ENCODE measurements at regions not wholly inside any gene's neighbourhood (a gene's known extent, or its start where the extent isn't known, plus 50 kb on each side); places are given as distances from the start of the nearest gene placed in this dataset.
"Not testable (repeated sequence)": the region's sequence is repeated elsewhere in the genome, so short reads cannot be mapped to it uniquely, and the experiment has no call there.

DNA sequence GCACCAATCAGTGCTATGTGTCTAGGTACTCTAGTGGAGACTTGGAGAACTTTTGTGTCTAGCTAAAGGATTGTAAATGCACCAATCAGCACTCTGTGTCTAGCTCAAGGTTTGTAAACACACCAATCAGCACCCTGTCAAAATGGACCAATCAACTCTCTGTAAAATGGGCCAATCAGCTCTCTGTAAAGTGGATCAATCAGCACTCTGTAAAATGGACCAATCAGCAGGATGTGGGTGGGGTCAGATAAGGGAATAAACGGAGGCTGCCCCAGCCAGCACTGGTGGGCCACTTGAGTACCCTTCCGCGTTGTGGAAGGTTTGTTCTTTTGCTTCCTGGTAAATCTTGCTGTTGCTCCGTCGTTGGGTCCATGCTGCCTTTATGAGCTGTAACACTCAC lies 135.3 kb upstream of the RFC3 start:
- not testable (repeated sequence) for H3K4me1 ChIP-seq (ENCODE audit: control insufficient read depth, low read depth, low read length); H3K9ac ChIP-seq (ENCODE audit: low read length)

DNA sequence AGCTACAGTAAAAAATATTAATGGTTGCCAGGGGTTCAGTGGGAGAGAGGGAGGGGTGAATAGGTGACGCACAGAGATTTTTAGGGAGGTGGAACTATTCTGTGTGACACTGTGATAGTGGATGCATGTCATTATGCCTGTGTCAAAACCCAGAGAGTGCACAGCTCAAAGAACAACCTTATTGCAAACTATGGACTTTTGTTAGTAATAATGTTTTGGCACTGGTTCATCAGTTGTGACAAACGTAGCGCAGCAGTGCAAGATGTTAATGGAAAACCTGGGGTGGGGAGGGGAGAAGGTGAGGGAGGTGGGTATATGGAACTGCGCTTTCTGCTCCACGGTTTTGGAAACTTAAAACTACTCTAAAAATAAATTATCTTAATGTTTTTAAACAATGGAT lies 134.6 kb upstream of the RFC3 start:
- H3K9me3 ChIP-seq (ENCODE audit: control insufficient read depth, low read depth, low read length), result peaks cover 3% of the 10 kb centered on the region

More for the DNA sequence above, 135.3 kb upstream of the RFC3 start:
- not testable (repeated sequence) for H3K36me3 ChIP-seq (ENCODE audit: control insufficient read depth, low read depth, low read length); H3K9me3 ChIP-seq (ENCODE audit: control insufficient read depth, low read depth, low read length); H3K27ac ChIP-seq (ENCODE audit: low read length); H3K4me3 ChIP-seq (ENCODE audit: low read length); H3K27me3 ChIP-seq (ENCODE audit: control insufficient read depth, insufficient read depth, low read length)

DNA sequence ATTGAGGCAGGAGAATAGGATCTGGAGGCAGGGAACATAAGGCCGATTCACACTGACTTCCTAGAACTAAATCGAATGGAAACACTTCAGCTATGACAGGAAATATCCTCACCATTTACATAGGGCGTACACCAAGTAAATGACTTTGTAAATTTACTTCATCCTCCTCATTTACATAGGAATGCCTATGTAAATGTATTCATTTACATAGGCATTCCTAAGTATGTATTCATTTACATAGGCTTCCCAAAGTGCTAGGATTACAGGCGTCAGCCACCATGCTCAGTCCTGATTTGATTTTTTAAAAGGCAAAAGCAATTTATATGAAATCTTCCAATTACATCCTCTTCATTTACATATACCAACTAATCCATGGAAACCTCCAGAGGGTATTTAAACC lies 133.1 kb upstream of the RFC3 start:
- no peak overlapping the region for H3K27ac ChIP-seq (ENCODE audit: low read length)
- no peaks in the 10 kb centered on the region for H3K4me1 ChIP-seq (ENCODE audit: control insufficient read depth, low read depth, low read length)
- H3K9me3 ChIP-seq (ENCODE audit: control insufficient read depth, low read depth, low read length), result peaks cover 7% of the 10 kb centered on the region
- no peak overlapping the region for H3K9ac ChIP-seq (ENCODE audit: low read length)
- no peaks in the 10 kb centered on the region for H3K36me3 ChIP-seq (ENCODE audit: control insufficient read depth, low read depth, low read length)
- no peaks in the 10 kb centered on the region for H3K27me3 ChIP-seq (ENCODE audit: control insufficient read depth, insufficient read depth, low read length)
- H3K4me3 ChIP-seq (ENCODE audit: low read length), result no peak overlapping the region

More for the DNA sequence above, 134.6 kb upstream of the RFC3 start:
- Histone ChIP-seq H3K27ac (ENCODE audit: low read length) (no peak overlapping the region), H3K4me3 (ENCODE audit: low read length) (no peak overlapping the region), H3K9ac (ENCODE audit: low read length) (no peak overlapping the region), H3K4me1 (ENCODE audit: control insufficient read depth, low read depth, low read length) (no peaks in the 10 kb centered on the region), H3K27me3 (ENCODE audit: control insufficient read depth, insufficient read depth, low read length) (no peaks in the 10 kb centered on the region), H3K36me3 (ENCODE audit: control insufficient read depth, low read depth, low read length) (no peaks in the 10 kb centered on the region)

DNA sequence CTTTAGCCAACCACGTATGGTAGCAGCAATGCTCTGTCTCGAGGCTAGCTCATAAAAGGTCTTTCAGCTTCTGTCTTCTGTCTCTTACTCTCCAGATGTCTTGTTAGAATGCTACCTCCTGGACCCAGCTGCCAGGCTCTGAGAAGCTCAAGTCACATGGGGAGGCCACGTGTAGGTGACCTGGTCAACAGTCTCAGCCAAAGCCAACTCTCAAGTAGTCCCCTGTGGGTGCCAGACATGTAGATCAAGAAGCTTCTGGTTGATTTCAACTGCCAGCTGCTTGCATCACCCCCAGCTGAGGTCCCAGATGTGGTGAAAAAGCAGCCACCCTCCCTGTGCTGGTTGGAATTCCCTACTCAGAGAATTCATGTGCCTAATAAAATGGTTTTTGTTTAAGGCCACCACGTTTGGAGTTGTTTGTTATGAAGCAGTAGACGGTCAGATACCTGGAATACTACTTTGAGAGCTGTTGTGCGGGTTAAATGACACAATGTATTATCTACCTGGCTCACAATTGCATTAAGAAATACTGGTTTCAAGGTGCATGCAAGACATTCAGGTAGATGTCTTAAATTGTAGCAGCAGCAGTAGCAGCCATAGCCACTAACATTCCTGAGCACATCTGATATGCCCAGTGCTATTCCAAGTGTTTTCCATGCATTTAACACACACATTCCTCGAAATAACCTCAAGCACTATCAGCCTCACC lies 131.0 kb upstream of the RFC3 start:
- Histone ChIP-seq H3K9ac (ENCODE audit: low read length) (no peak overlapping the region), H3K4me1 (ENCODE audit: control insufficient read depth, low read depth, low read length) (no peaks in the 10 kb centered on the region), H3K36me3 (ENCODE audit: control insufficient read depth, low read depth, low read length) (no peaks in the 10 kb centered on the region), H3K4me3 (ENCODE audit: low read length) (no peak overlapping the region), H3K9me3 (ENCODE audit: control insufficient read depth, low read depth, low read length) (peaks cover 7% of the 10 kb centered on the region), H3K27me3 (ENCODE audit: control insufficient read depth, insufficient read depth, low read length) (no peaks in the 10 kb centered on the region), H3K27ac (ENCODE audit: low read length) (no peak overlapping the region)

DNA sequence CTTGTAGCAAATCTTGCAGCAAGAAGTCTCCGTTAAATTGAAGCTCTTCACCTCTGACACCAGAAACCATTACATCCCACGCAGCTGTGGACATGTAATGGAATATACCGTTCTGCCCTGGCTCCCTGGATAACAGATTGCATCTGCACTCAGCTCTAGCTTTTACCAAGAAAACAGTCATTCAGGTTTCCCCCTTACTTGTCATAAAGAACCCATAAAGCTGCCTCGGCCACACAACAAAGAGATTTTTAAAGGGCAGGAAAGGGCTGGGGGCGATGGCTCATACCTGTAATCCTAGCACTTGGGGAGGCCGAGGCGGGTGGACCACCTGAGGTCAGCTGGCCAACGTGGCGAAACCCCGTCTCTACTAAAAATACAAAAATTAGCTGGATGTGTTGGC lies 127.6 kb upstream of the RFC3 start:
- Histone ChIP-seq H3K36me3 (ENCODE audit: control insufficient read depth, low read depth, low read length) (no peaks in the 10 kb centered on the region), H3K9ac (ENCODE audit: low read length) (no peak overlapping the region), H3K4me1 (ENCODE audit: control insufficient read depth, low read depth, low read length) (no peaks in the 10 kb centered on the region), H3K27ac (ENCODE audit: low read length) (no peak overlapping the region), H3K9me3 (ENCODE audit: control insufficient read depth, low read depth, low read length) (peaks cover 7% of the 10 kb centered on the region), H3K4me3 (ENCODE audit: low read length) (no peak overlapping the region), H3K27me3 (ENCODE audit: control insufficient read depth, insufficient read depth, low read length) (no peaks in the 10 kb centered on the region)

DNA sequence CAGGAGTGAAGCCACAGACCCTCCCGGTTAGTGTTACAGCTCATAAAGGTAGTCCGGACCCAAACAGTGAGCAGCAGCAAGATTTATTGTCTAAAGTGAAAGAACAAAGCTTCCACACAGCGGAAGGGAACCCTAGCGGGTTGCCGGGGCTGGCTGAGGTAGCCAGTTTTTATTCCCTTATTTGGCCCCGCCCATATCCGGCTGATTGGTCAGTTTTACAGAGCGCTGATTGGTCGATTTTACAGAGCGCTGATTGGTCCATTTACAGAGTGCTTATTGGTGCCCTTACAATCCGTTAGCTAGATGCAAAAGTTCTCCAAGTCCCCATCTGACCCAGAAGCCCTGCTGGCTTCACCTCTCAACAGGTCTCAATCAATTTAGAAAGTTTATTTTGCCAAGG lies 126.0 kb upstream of the RFC3 start:
- Histone ChIP-seq H3K4me1 (ENCODE audit: control insufficient read depth, low read depth, low read length) (no peaks in the 10 kb centered on the region), H3K4me3 (ENCODE audit: low read length) (no peak overlapping the region), H3K9ac (ENCODE audit: low read length) (no peak overlapping the region), H3K36me3 (ENCODE audit: control insufficient read depth, low read depth, low read length) (no peaks in the 10 kb centered on the region), H3K27me3 (ENCODE audit: control insufficient read depth, insufficient read depth, low read length) (no peaks in the 10 kb centered on the region), H3K9me3 (ENCODE audit: control insufficient read depth, low read depth, low read length) (peaks cover 7% of the 10 kb centered on the region), H3K27ac (ENCODE audit: low read length) (no peak overlapping the region)

DNA sequence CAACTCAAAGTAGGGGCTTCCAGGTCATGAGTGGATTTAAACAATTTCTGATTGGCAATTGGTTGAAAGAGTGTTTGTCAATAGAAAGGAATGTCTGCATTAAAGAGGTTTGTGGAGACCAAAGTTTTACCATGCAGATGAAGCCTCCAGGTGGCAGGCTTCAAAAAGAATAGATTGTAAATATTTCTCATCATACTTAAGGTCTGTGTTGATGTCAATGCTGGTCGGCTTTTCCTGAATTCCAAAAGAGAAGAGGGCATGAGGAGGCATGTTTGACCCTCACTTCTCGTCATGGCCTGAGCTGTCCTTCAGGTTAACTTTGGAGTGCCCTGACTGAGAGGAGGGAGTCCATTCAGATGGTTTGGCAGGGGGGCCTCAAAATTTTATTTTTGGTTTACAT lies 125.4 kb upstream of the RFC3 start:
- no peaks in the 10 kb centered on the region for H3K4me1 ChIP-seq (ENCODE audit: control insufficient read depth, low read depth, low read length)
- H3K27me3 ChIP-seq (ENCODE audit: control insufficient read depth, insufficient read depth, low read length), result no peaks in the 10 kb centered on the region
- H3K9me3 ChIP-seq (ENCODE audit: control insufficient read depth, low read depth, low read length), result peaks cover 7% of the 10 kb centered on the region
- no peaks in the 10 kb centered on the region for H3K36me3 ChIP-seq (ENCODE audit: control insufficient read depth, low read depth, low read length)
- no peak overlapping the region for H3K9ac ChIP-seq (ENCODE audit: low read length)
- no peak overlapping the region for H3K27ac ChIP-seq (ENCODE audit: low read length)
- H3K4me3 ChIP-seq (ENCODE audit: low read length), result no peak overlapping the region

DNA sequence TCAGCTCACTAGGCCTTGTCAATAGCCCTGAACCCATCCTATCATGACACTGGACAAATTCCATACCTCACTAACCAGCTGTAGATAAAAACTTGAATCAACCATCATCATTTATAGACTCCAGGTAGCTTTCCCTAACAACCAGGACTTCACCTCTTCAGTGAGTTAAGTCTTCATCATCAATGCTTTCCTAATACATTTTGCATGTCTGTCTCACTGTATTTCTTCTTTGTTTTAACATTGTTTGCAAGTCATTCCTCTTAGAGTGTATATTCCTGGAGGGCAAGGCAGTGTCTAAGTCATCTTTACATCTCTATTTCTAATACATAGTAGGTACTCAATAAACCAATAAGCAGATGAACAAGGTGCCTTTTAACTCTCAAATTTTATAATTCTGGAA lies 123.4 kb upstream of the RFC3 start:
- Histone ChIP-seq H3K4me1 (ENCODE audit: control insufficient read depth, low read depth, low read length) (no peaks in the 10 kb centered on the region), H3K27me3 (ENCODE audit: control insufficient read depth, insufficient read depth, low read length) (no peaks in the 10 kb centered on the region), H3K9me3 (ENCODE audit: control insufficient read depth, low read depth, low read length) (no peaks in the 10 kb centered on the region), H3K36me3 (ENCODE audit: control insufficient read depth, low read depth, low read length) (no peaks in the 10 kb centered on the region), H3K27ac (ENCODE audit: low read length) (no peak overlapping the region), H3K9ac (ENCODE audit: low read length) (no peak overlapping the region), H3K4me3 (ENCODE audit: low read length) (no peak overlapping the region)

DNA sequence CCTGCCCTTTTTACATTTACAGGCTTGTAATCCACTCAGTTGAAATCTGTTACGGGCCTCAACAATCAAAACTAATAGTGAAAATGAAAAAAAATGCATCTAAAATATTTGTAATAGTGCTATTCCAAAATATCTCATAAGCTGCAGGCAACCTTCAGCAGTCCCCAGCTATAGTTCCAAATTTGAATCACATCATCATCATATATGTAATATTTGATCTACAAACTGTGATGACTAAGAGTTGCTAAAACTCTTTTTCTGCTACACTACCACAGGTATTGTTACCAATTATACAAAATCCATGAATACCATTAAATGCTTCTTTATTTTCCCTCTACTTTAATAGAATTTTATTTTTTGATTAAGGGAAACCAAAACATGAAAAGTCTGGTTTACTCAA lies 121.4 kb upstream of the RFC3 start:
- Histone ChIP-seq H3K9me3 (ENCODE audit: control insufficient read depth, low read depth, low read length) (no peaks in the 10 kb centered on the region), H3K27ac (ENCODE audit: low read length) (no peak overlapping the region), H3K4me1 (ENCODE audit: control insufficient read depth, low read depth, low read length) (no peaks in the 10 kb centered on the region), H3K27me3 (ENCODE audit: control insufficient read depth, insufficient read depth, low read length) (no peaks in the 10 kb centered on the region), H3K9ac (ENCODE audit: low read length) (no peak overlapping the region), H3K4me3 (ENCODE audit: low read length) (no peak overlapping the region), H3K36me3 (ENCODE audit: control insufficient read depth, low read depth, low read length) (no peaks in the 10 kb centered on the region)

DNA sequence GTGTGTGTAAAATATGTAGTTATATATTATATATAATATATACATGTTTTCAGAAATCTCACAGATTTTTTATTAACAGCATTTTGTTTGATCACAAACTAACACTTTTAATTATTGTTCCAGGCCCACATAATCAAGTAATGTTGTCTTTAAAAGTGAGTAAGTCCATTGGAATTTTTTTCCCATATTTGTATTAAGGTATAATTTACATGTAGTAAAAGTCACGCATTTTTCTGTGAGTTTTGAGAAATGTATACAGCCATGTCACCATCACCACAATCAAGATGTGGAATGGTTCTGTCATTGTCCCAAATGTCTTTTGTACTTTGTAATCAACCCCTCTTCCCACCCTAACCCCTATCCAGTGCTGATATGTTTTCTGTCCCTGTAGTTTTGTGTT lies 120.0 kb upstream of the RFC3 start:
- no peak overlapping the region for H3K27ac ChIP-seq (ENCODE audit: low read length)
- no peak overlapping the region for H3K4me3 ChIP-seq (ENCODE audit: low read length)
- no peak overlapping the region for H3K9ac ChIP-seq (ENCODE audit: low read length)
- no peaks in the 10 kb centered on the region for H3K36me3 ChIP-seq (ENCODE audit: control insufficient read depth, low read depth, low read length)
- no peaks in the 10 kb centered on the region for H3K9me3 ChIP-seq (ENCODE audit: control insufficient read depth, low read depth, low read length)
- no peaks in the 10 kb centered on the region for H3K4me1 ChIP-seq (ENCODE audit: control insufficient read depth, low read depth, low read length)
- H3K27me3 ChIP-seq (ENCODE audit: control insufficient read depth, insufficient read depth, low read length), result no peaks in the 10 kb centered on the region

DNA sequence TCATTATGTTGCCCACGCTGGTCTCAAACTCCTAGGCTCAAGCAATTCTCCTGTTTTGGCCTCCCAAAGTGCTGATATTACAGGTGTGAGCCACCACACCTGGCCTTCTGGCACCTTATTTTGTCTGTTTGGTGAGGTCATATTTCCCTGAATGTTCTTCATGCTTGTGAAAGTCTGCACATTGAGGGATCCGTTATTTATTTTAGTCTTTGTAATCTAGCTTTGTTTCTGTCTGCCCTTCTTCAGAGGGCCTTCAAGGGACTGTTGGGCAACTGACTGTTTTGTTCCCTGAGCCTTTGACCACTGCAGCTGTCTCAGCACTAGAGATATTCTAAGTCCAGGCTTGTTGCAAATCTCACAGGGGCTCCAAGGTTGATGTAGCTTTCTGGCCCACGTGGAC lies 110.5 kb upstream of the RFC3 start:
- no peak overlapping the region for H3K4me3 ChIP-seq (ENCODE audit: low read length)
- H3K4me1 ChIP-seq (ENCODE audit: control insufficient read depth, low read depth, low read length), result no peaks in the 10 kb centered on the region
- no peaks in the 10 kb centered on the region for H3K27me3 ChIP-seq (ENCODE audit: control insufficient read depth, insufficient read depth, low read length)
- no peaks in the 10 kb centered on the region for H3K9me3 ChIP-seq (ENCODE audit: control insufficient read depth, low read depth, low read length)
- H3K27ac ChIP-seq (ENCODE audit: low read length), result no peak overlapping the region
- no peak overlapping the region for H3K9ac ChIP-seq (ENCODE audit: low read length)
- no peaks in the 10 kb centered on the region for H3K36me3 ChIP-seq (ENCODE audit: control insufficient read depth, low read depth, low read length)

DNA sequence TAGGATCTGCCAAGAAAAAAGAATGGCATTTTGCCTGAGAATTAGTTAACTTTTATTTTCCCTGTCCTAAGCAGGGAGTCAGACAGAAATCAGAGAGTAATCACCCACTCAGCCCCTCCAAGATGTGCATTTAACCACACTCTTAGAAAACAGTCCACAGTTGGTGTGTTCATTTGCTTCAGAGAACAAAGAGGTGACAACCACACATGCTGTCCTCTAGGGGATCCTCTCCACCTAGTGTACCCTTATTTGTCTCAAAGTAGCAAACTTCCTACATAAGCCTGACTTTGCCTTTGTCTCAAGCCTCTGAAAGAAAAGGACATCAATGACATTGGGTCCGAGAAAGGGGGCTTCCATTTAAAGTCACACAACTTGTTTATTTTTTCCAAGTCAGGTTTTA lies 107.0 kb upstream of the RFC3 start:
- H3K27ac ChIP-seq (ENCODE audit: low read length), result no peak overlapping the region
- H3K4me3 ChIP-seq (ENCODE audit: low read length), result no peak overlapping the region
- no peaks in the 10 kb centered on the region for H3K4me1 ChIP-seq (ENCODE audit: control insufficient read depth, low read depth, low read length)
- no peaks in the 10 kb centered on the region for H3K36me3 ChIP-seq (ENCODE audit: control insufficient read depth, low read depth, low read length)
- H3K9me3 ChIP-seq (ENCODE audit: control insufficient read depth, low read depth, low read length), result no peaks in the 10 kb centered on the region
- H3K27me3 ChIP-seq (ENCODE audit: control insufficient read depth, insufficient read depth, low read length), result no peaks in the 10 kb centered on the region
- H3K9ac ChIP-seq (ENCODE audit: low read length), result no peak overlapping the region

Data from iPS-18a (cell line).